Hematopoietic multipotent progenitor cell treated with erythropoietin and hydrocortisone succinate and interleukin-3 and kit ligand, for 17 days (in vitro differentiated cells): ENCODE measurements at regions not wholly inside any gene's neighbourhood (a gene's known extent, or its start where the extent isn't known, plus 50 kb on each side); places are given as distances from the start of the nearest gene placed in this dataset.
"Not testable (repeated sequence)": the region's sequence is repeated elsewhere in the genome, so short reads cannot be mapped to it uniquely, and the experiment has no call there.

Experiments used
- DNase-seq: peaks from one replicate; pipeline ENCODE4 v3.0.0-alpha.2; 2015; ENCODE audit warnings: low spot score

DNA sequence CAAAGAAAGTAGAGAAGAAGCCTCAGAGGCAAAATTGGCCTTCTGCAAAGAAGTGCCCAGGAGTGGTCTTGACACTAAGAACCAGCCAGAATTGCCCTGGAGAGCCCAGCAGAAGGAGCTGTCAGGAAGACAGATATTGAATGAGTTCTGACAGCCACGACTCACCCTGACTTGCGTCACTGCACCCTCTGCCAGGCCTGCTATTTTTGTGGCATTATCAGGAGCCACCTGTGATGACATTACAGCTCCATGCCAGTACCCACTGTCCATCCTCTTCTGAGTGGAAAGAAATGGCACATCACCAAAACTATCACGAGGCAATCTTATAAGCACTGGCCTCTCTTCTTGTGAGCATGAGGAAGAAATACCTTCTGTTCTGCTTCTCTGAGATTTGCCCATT lies 67.7 kb downstream of the SMIM20 start:
- DNase-seq: no peak

DNA sequence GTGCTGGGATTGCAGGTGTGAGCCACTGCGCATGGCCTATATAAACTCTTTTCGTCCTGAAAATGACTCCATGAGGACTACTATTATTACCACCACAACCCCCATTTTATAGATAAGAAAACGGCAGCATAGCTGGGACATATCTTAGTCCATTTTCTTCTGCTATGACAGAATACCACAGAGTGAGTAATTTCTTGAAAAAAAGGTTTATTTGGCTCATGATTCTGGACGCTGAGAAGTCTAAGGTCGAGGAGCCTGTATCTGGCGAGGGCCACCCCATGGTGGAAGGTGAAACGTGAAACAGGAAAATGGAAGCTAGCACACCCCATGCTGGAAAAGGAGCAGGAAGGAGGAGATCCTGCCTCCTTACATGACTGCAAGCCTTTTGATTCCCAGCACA lies 68.9 kb downstream of the SMIM20 start:
- DNase-seq: no peak

DNA sequence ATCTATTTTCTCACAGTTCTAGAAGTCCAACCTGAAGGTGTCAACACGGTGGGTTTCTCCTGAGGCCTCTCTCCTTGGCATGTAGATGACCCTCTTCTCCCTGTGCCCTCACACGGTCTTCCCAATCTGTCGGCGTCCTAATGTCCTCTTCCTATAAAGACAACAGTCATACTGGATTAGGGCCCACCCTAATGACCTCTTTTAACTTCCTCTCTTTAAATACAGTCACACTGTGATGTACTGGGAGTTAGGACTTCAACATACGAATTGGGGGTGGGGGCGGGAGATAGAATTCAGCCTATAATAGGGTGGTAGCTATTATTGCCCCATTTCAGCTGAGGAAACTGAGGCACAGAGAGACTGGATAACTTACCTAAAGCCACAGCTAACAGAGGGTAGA lies 70.2 kb downstream of the SMIM20 start:
- DNase-seq: no peak

DNA sequence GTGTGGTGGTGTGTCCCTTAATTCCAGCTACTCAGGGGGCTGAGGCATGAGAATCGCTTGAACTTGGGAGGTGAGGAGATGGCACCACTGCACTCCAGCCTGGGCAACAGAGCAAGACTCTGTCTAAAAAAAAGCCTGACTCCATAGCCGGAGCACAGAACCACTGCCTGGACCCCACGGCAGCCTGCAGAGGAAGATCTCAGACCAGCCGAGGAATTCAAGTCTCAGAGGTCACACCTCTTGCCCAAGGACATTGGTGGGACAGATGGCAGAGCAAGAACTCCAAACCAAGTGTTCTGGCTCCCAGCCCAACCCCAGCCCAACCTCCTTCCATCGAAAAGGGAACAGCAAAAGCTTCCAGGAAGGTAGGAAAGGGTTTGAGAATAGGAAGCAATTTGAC lies 70.8 kb downstream of the SMIM20 start:
- no peak for DNase-seq

DNA sequence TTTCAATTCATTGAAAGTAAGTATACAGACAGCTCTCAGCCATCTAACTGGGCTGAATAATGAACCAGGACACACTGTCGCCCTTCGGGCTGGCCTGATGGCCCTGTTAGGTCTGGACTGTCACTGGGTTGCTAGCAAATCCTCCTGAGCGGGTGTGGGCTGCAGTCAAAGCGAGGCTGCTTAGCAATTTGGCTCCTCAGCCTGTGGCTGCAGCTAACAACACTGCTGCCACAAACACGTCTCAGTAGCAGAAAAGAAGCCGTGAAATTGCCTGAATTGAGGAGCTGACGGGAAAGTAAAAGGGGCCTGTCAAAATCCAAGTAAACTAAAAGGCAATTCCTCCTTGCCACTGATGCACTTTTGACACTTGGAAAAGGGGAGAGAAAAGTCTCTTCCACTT lies 72.8 kb downstream of the SMIM20 start:
- DNase-seq: no peak

DNA sequence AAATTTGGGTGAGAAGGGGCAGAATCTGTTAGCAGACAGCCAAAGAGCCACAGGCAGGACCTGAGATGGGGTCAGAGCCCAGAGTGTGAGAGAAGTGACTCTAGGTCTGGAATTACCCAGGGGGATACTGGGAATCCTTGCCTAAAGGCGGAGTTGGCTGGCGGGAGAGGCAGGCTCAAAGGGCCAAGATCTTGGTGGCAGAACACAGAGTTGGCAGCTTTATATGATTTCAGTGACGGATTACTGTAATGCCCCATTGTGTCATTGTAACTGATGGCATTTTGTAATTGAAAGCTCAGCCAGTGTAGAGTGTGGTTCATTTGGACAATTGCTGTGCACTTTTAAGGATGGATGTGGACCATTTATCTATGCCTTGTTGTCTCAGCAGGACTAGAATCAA lies 77.3 kb downstream of the SMIM20 start:
- DNase-seq: no peak

DNA sequence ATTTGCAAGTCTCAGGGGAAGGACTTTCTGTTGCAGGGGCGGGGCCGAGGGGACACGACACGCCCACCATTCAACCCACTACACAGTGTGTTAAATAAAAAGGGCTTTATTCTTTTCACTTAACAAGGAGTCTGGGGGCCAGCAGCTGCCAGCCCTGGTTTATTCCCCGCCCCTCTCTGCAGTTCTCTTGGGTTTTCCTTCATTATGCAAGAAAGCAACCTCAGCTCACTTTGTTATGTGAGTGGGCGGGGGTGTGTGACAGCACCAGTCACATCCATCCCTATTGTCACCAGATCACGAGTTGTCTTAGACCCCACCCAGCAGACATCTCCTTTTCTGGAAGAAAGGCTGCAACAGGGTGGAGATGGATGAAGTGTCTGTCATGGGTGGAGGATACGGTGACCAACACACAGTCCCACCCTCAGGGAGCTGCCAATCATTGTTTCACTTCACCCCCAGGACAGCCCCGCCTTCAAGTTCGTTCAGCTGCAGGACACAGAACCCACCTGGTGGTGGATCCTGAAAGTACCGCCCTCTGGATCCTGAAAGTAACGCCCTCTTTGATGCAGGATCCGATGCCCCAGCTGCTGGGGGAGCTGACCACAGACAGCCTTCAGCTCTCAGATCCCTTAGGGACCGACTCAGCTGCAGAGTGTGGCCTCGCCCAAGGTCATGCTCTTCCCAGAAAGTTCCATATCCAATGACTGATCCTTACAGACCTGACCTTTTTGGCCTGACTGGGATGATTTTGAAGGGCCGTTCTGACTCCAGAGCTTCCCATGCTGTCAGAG lies 79.6 kb downstream of the SMIM20 start:
- no peak for DNase-seq

DNA sequence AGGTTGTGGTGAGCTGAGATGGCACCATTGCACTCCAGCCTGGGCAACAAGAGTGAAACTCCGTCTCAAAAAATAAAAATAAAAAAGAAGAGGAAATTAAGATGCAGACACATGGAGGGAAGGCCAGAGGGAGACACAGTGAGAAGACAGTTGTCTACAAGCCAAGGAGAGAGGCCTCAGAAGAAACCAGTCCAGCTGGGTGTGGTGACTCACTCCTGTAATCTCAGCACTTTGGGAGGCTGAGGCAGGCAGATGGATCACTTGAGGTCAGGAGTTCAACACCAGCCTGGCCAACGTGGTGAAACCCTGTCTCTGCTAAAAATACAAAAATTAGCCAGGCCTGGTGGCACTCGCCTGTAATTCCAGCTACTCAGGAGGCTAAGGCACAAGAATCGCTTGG lies 80.6 kb downstream of the SMIM20 start:
- not testable (repeated sequence) for DNase-seq

DNA sequence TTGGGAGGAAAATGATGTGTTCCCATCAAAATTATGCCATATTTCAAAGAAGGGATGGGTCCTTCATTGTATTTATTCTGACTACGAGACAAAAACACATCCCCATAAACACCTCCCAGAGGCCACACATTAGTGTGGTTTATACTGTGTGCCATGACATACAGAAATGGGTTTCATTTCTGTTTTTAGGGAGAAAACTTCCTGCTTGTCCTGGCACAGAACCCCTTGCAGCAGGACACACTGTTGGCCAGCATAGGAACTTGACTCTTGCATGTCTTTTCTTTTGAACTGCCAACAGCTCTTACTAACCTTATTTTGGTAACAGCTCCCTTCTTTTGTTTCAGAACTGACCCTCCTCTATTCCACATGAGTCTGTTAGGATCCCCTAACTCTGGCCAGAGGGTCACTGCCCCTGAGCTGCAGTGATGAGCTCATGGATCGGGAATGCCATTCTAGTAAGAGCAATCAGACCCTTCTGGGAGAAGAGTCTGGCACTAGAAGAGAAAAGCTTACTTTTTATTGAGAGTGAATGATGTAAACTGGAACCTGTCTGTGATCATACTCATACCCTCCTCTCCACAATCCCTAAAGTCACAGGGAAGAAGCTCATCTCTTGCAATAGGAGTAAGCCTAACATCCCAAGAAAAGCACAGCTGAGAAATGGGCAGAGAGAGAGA lies 86.4 kb downstream of the SMIM20 start:
- no peak for DNase-seq

DNA sequence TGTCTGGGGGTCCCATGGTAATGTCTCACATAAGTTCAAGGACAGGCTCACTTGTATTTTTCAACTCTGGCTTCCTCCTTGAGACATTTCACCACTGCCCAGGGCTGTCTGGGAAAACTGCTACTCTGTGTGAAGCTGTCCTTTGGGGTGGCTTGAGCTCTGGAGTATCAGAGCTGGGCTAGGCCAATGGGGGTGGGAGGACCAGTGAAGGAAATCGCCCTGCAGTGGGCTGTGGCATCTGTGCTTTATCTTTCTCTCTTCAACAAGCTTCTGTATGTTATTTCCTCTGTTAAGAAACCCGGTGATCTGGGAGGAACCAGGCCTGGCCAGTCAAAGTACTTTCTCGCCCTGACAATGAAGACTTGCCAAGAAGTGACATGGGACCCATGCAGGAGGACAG lies 87.4 kb downstream of the SMIM20 start:
- no peak for DNase-seq

DNA sequence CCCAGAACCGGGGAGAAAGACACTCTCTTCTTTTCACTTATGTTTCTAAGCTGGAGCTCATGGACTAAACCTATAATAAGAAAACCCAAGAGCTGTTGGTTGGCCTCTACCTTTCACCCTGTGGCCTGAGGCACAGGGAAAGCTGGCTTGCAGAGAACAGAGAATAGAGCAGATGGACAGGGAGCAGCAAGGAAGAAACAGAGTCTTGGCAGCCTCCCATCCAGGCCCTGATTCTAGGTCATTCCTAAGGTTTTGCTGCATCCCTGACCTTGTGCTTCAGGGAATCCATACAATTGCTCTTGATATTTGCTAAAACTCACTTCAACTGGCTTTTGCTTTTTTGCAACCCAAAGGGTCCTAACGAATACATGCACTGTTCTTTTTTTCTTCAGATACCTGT lies 87.8 kb downstream of the SMIM20 start:
- no peak for DNase-seq

DNA sequence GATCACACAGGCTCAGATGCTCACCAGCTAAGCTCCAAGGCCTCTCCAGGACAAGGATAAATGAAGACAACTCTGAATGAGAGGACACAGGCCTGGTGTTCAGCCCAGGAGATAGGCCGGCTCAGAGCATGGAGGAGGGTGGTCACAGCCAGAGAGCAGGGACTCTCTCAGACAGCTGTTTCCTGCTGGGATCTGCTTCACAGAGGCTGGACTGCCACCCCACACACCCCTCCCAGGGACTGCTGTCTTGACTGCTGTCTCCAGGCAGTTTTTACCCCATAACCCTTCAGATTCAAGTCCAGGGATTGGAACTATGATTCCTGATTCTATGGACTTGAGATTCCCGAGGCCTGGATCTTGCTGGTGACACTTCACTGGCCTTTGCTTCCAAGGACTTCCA lies 89.0 kb downstream of the SMIM20 start:
- no peak for DNase-seq

DNA sequence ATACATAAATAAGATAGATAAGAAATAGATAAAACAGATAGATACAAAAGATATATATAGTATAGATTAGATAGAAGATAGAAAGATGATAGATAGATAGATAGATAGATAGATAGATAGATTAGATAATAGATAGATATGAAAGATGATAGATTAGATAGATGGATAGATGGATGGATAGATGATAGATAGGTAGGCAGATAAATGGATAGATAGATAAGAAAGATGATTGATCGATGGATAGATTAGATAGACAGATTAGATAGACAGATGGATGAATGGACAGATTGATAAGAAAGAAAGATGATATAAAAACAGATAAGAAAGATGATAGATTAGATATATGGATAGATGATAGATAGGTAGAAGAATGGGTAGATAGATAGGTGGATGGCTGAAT lies 90.3 kb downstream of the SMIM20 start:
- no peak for DNase-seq

DNA sequence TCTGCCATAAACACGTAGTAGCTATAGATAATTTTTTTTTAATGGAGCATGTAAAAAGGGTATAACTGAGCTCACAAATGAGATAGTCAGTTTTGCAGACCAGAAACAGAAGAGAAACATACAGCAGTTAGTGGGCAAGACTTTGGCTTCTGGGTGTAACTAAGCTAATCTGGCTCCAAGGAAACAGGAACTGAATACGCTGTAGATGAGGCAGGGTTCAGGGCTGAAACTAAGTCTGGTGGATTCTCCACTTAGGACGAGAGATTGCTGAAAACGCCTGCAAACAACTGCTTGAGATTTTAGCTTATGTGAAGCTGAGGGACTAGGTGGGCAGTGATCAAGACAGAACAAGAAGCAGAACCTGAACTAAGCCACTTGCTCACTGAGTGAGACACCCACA lies 91.7 kb downstream of the SMIM20 start:
- no peak for DNase-seq

DNA sequence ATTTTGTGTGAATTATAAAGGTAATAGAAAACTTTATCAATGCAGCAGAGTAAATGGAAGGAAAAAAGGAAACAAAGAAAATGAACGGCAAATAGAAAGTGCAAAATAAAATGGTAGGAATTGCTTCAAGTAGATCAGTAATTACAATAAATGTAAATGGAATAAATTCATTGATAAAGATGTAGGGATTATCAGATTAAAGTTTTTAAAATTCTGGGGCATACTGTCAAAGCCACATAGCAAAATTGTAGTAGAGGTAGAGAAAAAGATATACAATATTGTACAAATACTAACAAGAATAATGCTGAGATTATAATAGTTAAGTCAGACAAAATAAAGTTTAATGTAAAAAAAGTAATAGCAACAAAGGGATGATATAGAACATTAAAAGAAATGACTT lies 94.7 kb downstream of the SMIM20 start:
- no peak for DNase-seq

DNA sequence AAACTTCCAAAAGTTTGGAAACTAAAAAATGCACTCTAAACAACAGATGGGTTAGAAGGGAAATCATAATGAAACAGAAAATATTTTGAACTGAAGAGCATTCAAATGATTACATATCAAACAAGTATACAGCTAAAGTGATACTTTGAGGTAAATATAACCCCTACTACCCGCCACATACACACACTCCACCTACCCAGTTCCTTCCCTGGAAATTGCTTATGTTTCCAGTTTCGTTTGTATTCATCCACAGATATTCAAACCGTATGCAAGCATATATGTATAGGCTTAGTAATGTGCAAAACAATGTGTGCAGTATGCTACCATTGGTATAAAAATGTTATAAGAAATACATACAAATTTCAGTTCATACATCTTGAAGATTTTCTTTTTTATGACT lies 95.5 kb downstream of the SMIM20 start:
- DNase-seq: no peak

DNA sequence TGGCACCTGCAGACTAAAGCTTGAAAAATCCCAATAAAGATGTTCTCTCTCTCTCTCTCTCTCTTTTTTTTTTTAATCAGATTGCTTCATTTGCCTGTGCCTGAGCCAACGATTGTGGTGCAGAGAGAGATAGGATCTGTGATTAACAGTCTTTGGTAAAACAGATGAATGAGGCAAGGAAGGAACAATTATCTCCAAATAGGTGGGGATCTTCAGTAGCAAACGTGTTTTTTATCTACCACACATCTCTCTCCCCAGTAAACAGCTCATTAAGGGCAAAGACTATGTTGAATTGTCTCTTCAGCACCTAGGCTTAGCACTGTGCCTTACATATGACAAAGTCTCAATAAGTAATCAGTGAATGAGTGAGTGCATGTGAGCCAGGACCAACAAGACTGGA lies 96.3 kb downstream of the SMIM20 start:
- DNase-seq: no peak

DNA sequence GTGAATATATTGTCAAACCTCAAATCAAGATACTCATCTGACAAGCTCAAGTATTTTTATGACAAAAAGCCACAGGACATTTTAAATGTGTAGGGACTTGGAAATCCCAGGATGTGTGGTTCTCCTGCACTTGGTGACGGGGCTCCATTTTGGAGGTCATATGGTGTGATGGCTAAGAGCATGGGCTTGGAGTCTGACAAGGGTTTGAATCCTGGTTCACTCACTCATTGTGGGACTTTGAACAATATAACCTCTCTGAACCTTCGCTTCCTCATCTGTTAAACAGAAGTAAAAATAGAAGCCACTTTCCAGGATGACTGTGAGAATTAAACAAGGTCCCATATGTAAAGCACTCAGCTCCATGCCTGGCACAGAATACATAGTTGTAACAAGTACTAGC lies 99.6 kb downstream of the SMIM20 start:
- DNase-seq: no peak

DNA sequence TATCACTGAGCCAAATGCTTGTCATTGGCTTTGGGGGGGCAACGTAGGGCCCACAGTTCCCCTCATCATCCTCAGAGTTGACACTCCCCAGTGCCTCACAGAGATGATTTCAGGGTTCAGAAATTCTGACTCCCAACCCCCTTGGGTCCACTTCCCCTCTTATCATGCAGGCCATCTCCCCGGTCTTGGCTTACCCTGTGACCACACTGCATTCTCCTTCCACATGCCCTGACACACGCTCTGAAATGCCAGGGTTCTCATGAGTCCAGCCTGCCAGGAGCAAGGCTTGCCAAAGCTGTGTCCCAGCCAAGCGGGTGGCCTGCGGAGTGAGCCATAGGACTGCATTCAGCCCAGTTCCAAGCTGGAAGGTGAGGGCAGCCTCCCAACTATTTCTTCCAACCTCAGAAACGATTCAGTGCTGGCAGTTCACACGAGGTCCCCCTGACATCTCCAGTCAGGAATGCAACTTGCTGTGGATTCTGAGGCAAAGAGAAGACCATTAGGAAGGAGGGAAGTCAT lies 101.2 kb downstream of the SMIM20 start:
- no peak for DNase-seq

DNA sequence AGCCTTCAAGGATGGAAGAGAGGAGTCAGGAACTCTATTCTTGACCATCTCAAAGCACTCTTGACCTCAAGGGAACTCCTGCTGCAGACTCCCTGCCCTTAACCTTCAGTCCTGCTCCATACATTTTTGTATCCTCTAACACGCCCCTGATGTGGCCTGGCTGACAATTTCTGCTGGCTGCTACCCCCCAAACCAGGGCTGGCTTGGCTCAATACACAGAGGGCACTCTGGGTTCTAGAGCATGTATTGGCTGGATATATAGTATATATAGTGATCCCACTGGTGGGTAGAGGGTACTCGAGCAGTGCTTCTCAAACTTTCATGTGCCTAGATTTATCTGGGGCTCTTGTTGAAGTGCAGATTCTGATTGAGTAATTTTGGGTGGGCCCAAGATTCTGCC lies 101.9 kb downstream of the SMIM20 start:
- DNase-seq: no peak

DNA sequence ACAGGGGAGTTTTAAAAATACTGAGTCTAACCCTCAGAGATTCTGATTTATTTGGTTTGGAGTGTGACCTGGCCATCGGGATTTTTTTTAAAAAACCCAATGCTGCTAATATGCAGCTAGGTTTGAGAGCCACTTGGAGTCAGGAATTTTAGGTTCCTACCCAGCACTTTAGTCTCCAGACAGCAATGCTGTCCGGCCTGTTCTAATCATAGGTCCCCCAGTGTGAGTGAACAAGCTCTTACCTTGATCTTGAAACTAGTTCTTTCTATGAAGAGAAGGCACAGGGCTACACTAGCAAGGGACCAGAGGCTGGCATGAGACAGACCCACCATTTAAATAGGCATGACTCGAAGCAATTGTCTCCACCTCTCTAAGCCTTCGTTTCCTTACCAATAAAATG lies 103.5 kb downstream of the SMIM20 start:
- DNase-seq: no peak

DNA sequence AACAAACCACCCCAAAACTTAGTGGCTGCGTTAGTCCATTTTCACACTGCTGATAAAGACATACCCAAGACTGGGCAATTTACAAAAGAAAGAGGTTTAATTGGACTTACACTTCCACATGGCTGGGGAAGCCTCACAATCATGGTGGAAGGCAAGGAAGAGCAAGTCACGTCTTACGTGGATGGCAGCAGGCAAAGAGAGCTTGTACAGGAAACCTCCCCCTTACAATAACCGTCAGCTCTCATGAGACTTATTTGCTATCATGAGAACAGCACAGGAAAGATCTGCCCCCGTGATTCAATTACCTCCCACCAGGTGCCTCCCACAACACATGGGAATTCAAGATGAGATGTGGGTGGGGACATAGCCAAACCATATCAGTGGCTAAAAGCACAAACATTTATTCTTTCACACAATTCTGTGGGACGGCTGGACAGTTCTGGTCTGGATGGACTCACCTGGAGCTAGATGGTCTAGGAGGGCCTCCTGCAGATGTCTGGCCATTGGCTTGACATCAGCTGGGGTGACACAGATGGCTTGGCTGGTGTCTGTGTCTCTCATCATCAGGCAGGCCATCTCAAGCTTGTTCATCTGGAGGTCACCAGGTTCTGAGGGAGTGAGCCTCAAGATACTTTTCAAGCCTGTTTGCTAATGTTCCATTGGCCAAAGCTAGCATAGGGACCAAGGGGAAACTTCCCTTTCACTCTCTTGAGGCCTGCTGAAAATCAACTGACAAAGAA lies 104.1 kb downstream of the SMIM20 start:
- not testable (repeated sequence) for DNase-seq

DNA sequence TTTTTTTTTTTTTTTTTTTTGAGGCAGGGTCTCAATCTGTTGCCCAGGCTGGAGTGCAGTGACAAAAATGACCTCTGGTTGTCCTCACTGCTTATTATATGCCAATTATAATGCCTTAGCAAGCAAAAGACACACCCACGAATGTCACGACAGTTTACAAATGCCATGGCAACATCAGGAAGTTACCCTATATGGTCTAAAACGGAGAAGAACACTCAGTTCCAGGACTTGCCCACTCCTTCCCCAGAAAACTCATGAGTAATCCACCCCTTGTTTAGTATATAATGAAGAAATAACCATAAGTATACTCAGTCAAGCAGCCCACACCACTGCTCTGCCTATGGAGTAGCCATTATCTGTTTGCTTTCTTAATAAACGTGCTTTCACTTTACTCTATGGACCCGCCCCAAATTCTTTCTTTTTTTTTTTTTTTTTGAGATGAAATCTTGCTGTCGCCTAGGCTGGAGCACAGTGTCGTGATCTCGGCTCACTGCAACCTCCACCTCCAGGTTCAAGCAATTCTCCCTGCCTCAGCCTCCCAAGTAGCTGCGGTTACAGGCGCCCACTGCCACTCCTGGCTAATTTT lies 106.2 kb downstream of the SMIM20 start:
- no peak for DNase-seq
